Esophagus muscularis mucosa (tissue), 4 donors: ENCODE measurements at regions not wholly inside any gene's neighbourhood (a gene's known extent, or its start where the extent isn't known, plus 50 kb on each side); places are given as distances from the start of the nearest gene placed in this dataset.

Source experiments
- DNase-seq: peaks from one replicate; pipeline ENCODE4 v3.0.0-alpha.2; 2017; ENCODE audit errors: extremely low spot score
- H3K27ac ChIP-seq, 4 donors: fragments of 200-600 bp; sonication (generic); replicated peaks in 1 of 4; 1 replicate in 3 of 4; 2 replicates in 1 of 4; pipeline ENCODE4 v1.5.1; 2016 to 2019; ENCODE audit warnings: mild to moderate bottlenecking in 1 of 4
- H3K27me3 ChIP-seq, 4 donors: fragments of 200-600 bp; sonication (generic); one replicate each; pipeline versions ENCODE4 v1.5.1 to v1.6.0; 2016 to 2019
- H3K36me3 ChIP-seq, 4 donors: fragments of 200-600 bp; sonication (generic); one replicate each; pipeline ENCODE4 v1.5.1; 2016 to 2019
- H3K4me1 ChIP-seq, 4 donors: fragments of 200-600 bp; sonication (generic); one replicate each; pipeline ENCODE4 v1.5.1; 2016 to 2019
- H3K4me3 ChIP-seq, 4 donors: fragments of 200-600 bp; sonication (generic); 1 replicate in 2 of 4; 2 replicates in 2 of 4; pipeline ENCODE4 v1.5.1; 2016 to 2019; ENCODE audit warnings: mild to moderate bottlenecking in 4 of 4, moderate library complexity in 1 of 4
- H3K9me3 ChIP-seq, 4 donors: fragments of 200-600 bp; sonication (generic); 1 replicate in 3 of 4; 2 replicates in 1 of 4; pipeline ENCODE4 v1.5.1; 2016 to 2019
- EP300 ChIP-seq: sonication (generic); formaldehyde crosslinking; IDR thresholded peaks from one replicate; pipeline ENCODE4 v1.6.1; 2017; ENCODE audit warnings: antibody characterized with exemption
- POLR2A ChIP-seq: fragments of 450-650 bp; IDR thresholded peaks from one replicate; pipeline ENCODE4 v1.6.1; 2017; ENCODE audit warnings: antibody characterized with exemption, moderate library complexity, mild to moderate bottlenecking, low read depth
- POLR2AphosphoS5 ChIP-seq, 2 donors: sonication (generic); formaldehyde crosslinking; IDR thresholded peaks; one replicate each; pipeline ENCODE4 v1.6.1; 2017; ENCODE audit warnings: antibody characterized with exemption in 2 of 2
- WGBS: methylation state at CpG from one replicate; pipeline ENCODE4 v1.1.5; 2018; 5-methylcytosine and 5-hydroxymethylcytosine counted together
- intact Hi-C: fragments of 100-400 bp; cut with DNase I; formaldehyde crosslinking; loops from one replicate; pipeline ENCODE4 v1.15.1; 2023
- TF ChIP-seq, protein P1 (sequence below), 3 experiments: fragments of 200-600 bp in 2 of 3; fragments of 450-650 bp in 1 of 3; sonication (generic) in 2 of 3; IDR thresholded peaks; one replicate each; pipeline ENCODE4 v1.5.1; 2017 to 2019; ENCODE audit warnings: antibody characterized with exemption in 3 of 3, mild to moderate bottlenecking in 2 of 3, moderate library complexity in 1 of 3

DNA sequence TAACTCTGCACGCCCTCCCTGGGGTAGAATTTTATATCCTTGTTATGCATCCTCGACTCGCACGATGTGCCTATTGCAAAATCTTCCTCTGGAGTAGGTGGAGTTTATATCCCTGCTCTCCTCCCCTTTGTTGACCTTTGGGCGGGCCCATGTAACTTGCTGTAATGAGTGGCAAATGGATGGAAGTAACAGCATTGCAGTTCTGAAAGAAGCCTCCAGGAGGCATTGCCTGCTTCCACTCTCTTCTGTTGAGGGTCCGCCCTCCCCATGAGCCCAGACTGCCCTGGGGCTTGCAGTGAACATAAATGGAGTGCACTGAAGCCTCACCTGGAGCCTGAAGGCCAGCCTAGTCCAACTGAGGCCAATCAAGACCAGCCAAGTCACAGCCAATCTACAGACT, 62.2 kb upstream of the GRIK3 start:
- Histone ChIP-seq H3K4me1 (no peaks in the 10 kb centered on the region), H3K27me3 (peaks cover 0 to 60% (median 0%) of the 10 kb centered on the region in 4 donors), H3K9me3 (no peaks in the 10 kb centered on the region), H3K36me3 (no peaks in the 10 kb centered on the region), H3K4me3 (no peak overlapping the region), H3K27ac (no peak overlapping the region)
- DNase-seq, result no peak
- TF ChIP-seq POLR2AphosphoS5 (IDR thresholded peaks at IDR 0.05) (no peak), EP300 (no peak), POLR2A (no peak)
- TF ChIP-seq, protein P1, sequence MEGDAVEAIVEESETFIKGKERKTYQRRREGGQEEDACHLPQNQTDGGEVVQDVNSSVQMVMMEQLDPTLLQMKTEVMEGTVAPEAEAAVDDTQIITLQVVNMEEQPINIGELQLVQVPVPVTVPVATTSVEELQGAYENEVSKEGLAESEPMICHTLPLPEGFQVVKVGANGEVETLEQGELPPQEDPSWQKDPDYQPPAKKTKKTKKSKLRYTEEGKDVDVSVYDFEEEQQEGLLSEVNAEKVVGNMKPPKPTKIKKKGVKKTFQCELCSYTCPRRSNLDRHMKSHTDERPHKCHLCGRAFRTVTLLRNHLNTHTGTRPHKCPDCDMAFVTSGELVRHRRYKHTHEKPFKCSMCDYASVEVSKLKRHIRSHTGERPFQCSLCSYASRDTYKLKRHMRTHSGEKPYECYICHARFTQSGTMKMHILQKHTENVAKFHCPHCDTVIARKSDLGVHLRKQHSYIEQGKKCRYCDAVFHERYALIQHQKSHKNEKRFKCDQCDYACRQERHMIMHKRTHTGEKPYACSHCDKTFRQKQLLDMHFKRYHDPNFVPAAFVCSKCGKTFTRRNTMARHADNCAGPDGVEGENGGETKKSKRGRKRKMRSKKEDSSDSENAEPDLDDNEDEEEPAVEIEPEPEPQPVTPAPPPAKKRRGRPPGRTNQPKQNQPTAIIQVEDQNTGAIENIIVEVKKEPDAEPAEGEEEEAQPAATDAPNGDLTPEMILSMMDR (IDR thresholded peaks at IDR 0.05), result no peak
- WGBS, result 62% methylated on average over 5 of the region's 6 CpGs
- intact Hi-C loops, result no loop called here

DNA sequence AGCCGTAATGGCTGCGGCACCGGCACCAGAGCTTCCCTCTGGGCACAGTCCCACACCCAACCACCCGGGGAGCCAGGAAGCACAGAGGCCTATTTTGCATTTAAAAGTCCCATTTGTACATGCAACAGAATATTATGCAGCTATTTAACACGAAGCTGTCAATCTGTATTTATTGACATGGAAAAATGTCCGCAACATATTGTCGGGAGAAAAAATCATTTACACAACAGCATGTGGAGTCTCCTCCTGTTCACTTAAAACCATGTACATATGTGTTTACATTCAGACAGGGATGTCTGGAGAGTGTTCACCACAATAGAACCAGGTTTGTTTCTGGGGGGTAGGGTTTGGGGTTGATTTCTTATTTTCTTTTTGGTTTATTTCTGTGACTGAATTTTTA, 63.4 kb upstream of the GRIK3 start:
- H3K9me3 ChIP-seq, result no peaks in the 10 kb centered on the region
- intact Hi-C loops, result no loop called here
- H3K4me3 ChIP-seq, result no peak overlapping the region
- WGBS, result 69% methylated on average over 5 of the region's 7 CpGs
- no peak for DNase-seq
- no peaks in the 10 kb centered on the region for H3K4me1 ChIP-seq
- TF ChIP-seq POLR2A, result no peak
- peaks cover 0 to 61% (median 0%) of the 10 kb centered on the region in 4 donors for H3K27me3 ChIP-seq
- H3K27ac ChIP-seq, result no peak overlapping the region
- no peaks in the 10 kb centered on the region for H3K36me3 ChIP-seq

DNA sequence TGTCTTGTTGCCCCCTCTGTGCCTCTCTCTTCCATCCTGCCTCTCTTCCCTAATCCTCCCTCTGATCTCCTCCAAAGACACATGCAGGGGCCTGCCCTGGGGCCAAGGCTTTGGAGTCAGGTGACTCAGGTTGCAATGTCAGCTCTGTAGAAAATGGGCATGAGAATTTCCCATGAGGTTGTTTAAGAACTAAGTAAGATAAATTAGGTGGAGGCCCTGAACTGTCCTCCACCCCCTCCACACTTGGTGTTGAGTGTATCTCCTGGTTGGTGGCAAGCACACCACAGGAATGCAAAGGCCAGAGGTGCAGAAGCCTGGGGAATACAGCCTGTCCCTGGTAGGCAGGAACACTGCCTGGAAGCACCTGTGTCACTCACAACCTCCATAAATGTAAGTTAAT, 63.9 kb upstream of the GRIK3 start:
- Histone ChIP-seq H3K27me3 (peaks cover 0 to 56% (median 0%) of the 10 kb centered on the region in 4 donors), H3K9me3 (no peaks in the 10 kb centered on the region), H3K36me3 (no peaks in the 10 kb centered on the region), H3K4me1 (no peaks in the 10 kb centered on the region), H3K4me3 (no peak overlapping the region), H3K27ac (no peak overlapping the region)
- TF ChIP-seq POLR2A (no peak), POLR2AphosphoS5 (IDR thresholded peaks at IDR 0.05) (no peak), EP300 (no peak)
- TF ChIP-seq, protein P1 (IDR thresholded peaks at IDR 0.05), result no peak
- intact Hi-C loops, result no loop called here
- no peak for DNase-seq

DNA sequence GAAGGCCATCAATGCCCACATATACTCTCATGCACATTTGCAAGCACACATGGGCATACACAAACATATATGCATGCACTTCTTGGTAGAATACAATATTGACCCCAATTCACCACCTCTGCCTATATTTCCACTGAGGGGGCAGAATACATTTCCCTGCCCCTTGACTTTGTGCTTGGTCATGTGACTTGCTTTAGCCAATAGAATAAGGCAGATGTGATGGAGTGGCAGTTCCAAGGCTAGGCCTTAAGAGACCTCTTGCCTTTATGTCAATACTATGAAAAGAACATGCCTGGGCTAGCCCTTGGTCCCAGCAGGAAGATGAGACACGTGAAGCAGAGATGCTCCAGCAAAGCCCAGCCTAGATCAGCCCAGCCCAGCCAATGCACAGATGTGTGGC, 66.0 kb upstream of the GRIK3 start:
- Histone ChIP-seq H3K4me1 (no peaks in the 10 kb centered on the region), H3K9me3 (no peaks in the 10 kb centered on the region), H3K4me3 (no peak overlapping the region), H3K27ac (no peak overlapping the region), H3K36me3 (no peaks in the 10 kb centered on the region), H3K27me3 (peaks cover 0 to 55% (median 0%) of the 10 kb centered on the region in 4 donors)
- intact Hi-C loops, result no loop called here
- no peak for TF ChIP-seq POLR2AphosphoS5 (IDR thresholded peaks at IDR 0.05)
- TF ChIP-seq EP300, result no peak
- no peak for TF ChIP-seq POLR2A
- TF ChIP-seq, protein P1 (IDR thresholded peaks at IDR 0.05), result no peak
- WGBS, result 10% methylated on average over 1 of the region's 1 CpG
- DNase-seq, result no peak

DNA sequence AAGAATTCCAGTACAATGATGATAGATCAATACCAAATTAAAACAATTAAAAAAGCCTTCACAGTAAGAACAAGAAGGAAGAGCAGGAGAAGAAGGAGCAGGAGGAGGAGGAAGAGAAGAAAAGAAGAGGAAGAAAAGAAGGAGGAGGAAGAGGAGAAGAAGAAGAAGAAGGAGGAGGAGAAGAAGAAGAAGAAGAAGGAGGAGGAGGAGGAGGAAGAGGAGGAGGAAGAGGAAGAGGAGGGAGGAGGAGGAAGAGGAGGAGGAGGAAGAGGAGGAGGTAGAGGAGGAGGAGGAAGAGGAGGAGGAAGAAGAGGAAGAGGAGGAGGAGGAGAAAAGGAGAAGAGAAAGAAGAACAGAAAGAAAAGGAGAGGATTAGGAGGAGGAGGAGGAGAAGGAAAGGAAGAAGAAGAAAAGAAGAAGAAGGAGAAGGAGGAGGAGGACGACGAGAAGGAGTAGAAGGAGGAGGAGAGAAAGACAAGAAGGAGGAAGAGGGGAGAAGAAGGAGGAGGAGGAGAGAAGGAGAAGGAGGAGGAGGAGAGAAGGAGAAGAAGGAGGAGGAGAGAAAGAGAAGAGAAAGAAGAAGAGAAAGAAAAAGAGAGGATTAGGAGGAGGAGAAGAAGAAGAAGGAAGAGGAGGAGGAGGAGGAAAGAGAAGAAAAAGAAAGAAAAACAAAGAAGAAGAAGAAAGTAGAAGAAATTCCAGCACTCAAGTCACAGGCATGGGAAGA, 68.5 kb upstream of the GRIK3 start:
- no peak overlapping the region for H3K4me3 ChIP-seq
- H3K27me3 ChIP-seq, result peaks cover 0 to 36% (median 0%) of the 10 kb centered on the region in 4 donors
- H3K4me1 ChIP-seq, result no peaks in the 10 kb centered on the region
- H3K36me3 ChIP-seq, result no peaks in the 10 kb centered on the region
- no peaks in the 10 kb centered on the region for H3K9me3 ChIP-seq
- intact Hi-C loops, result no loop called here
- no peak overlapping the region for H3K27ac ChIP-seq
- no peak for DNase-seq
- TF ChIP-seq POLR2AphosphoS5 (IDR thresholded peaks at IDR 0.05), result no peak
- 60% methylated on average over 2 of the region's 2 CpGs for WGBS

DNA sequence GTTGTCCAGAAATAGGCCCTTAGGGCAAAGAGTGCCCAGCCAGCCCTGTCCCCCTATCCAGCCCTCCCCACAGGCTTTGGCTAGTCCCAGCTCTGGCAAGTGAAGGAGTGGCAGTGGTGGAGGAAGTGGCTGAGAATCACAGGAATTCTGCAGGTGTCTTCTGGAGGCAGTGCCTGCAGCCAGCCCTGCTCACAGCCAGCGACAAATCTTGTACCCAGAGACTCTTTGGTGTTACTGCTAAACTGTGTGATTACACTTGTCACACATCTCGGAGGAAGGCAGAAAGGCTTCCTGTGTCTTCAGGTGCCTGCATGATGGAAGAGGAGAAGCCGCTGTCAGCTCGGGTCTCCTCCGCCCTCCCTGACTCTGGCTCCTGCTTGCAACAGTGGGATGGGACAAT, 71.6 kb upstream of the GRIK3 start:
- Histone ChIP-seq H3K4me1 (no peaks in the 10 kb centered on the region), H3K36me3 (no peaks in the 10 kb centered on the region), H3K27ac (no peak overlapping the region), H3K27me3 (peaks cover 0 to 53% (median 0%) of the 10 kb centered on the region in 4 donors), H3K9me3 (no peaks in the 10 kb centered on the region), H3K4me3 (no peak overlapping the region)
- intact Hi-C loops, result no loop called here
- 85% methylated on average over 4 of the region's 5 CpGs for WGBS
- DNase-seq, result no peak
- TF ChIP-seq POLR2AphosphoS5 (IDR thresholded peaks at IDR 0.05) (no peak), POLR2A (no peak), EP300 (no peak)
- TF ChIP-seq, protein P1 (IDR thresholded peaks at IDR 0.05), result no peak
